ENCODE measurements at regions not wholly inside any gene's neighbourhood (a gene's known extent, or its start where the extent isn't known, plus 50 kb on each side); places are given as distances from the start of the nearest gene placed in this dataset.
"Not testable (repeated sequence)": the region's sequence is repeated elsewhere in the genome, so short reads cannot be mapped to it uniquely, and the experiment has no call there.

DNA sequence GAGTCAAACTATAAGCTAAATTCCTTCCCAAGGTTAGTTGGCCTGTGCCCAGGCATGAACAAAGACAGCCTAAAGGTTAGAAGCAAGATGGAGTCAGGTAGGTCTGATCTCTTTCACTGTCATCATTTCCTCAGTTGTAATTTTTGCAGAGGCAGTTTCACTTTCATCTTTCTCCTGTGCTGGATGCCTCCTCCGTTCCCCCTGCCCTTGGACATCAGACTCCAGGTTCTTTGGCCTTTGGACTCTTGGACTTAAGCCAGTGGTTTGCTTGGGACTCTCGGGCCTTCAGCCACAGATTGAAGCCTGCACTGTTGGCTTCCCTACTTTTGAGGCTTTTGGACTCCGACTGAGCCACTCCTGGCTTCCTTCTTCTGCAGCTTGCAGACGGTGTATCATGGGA, 4013.8 kb upstream of the TPTE start:
- not testable (repeated sequence) for H3K4me1 ChIP-seq (ENCODE audit: insufficient read depth, low read length); H3K9me3 ChIP-seq (ENCODE audit: low read depth, low read length); H3K4me3 ChIP-seq (ENCODE audit: low read length); H3K27me3 ChIP-seq (ENCODE audit: insufficient read depth, low read length)

DNA sequence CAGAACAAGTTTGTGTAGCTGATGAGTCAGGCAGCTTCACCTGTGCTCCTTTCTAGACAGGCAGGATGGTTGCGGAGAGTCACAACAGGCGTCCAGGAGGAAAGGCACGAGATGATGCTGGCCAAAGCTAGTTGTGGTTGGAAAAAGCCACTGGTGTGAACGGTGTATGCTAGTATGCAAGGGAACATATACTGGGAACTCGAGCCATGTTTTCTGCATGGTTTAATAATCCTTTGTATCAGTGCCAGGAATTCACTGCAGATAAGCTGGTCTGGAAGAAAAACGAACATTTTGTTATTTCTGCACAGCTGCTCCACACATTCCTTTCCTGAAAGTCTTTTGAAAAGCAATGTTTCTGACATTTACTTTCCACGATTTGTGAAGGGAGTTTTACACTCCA, 3999.6 kb upstream of the TPTE start:
- not testable (repeated sequence) for H3K4me3 ChIP-seq (ENCODE audit: low read length); H3K4me1 ChIP-seq (ENCODE audit: insufficient read depth, low read length); H3K9me3 ChIP-seq (ENCODE audit: low read depth, low read length); H3K27me3 ChIP-seq (ENCODE audit: insufficient read depth, low read length)

GRCh38 chr21:6526213-6526612, 3995.2 kb upstream of the TPTE start:
- not testable (repeated sequence) for H3K4me1 ChIP-seq (ENCODE audit: insufficient read depth, low read length); H3K27me3 ChIP-seq (ENCODE audit: insufficient read depth, low read length); H3K9me3 ChIP-seq (ENCODE audit: low read depth, low read length); H3K4me3 ChIP-seq (ENCODE audit: low read length)

DNA sequence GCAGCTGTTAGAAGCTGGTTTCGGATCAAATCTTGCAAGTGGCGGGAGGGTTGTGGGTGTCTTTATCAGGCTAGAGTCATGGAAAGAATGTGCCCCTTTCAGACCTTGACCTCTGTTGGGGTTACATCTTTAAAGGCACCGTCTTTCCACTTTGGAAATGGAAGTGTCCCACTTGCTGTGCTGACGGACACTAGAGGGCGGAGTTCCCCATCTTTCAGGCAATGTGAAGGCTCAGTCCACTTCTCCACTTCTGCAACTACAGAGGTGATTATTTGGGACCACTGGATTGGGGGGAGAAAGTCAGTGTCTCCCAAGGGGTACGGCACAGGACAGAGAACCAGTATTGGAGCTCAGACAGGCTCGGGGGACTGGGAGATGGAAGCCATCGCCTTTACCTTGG, 3990.7 kb upstream of the TPTE start:
- H3K4me1 ChIP-seq (ENCODE audit: insufficient read depth, low read length); H3K27me3 ChIP-seq (ENCODE audit: insufficient read depth, low read length); H3K9me3 ChIP-seq (ENCODE audit: low read depth, low read length); H3K4me3 ChIP-seq (ENCODE audit: low read length): not testable (repeated sequence)

DNA sequence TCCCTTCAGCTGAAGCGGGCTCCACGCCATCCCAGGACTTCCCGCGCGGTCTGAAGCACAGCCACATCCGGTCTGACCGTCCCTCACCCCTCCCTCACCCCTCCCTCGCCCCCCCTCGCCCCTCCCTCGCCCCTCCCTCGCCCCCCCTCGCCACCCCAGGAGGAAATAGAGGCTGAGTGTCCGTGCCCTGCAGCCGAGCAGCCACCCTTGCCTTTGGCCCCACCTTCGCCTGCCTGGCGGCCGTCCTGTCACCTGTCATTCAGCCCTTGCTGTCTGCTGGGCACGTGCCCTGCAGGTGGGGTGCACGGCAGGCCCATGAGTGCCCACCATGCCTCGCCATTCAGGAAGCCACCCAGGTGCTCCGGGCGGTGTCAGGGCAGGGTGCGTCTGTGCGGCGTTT, 3988.1 kb upstream of the TPTE start:
- H3K9me3 ChIP-seq (ENCODE audit: low read depth, low read length); H3K4me1 ChIP-seq (ENCODE audit: insufficient read depth, low read length); H3K4me3 ChIP-seq (ENCODE audit: low read length): not testable (repeated sequence)

DNA sequence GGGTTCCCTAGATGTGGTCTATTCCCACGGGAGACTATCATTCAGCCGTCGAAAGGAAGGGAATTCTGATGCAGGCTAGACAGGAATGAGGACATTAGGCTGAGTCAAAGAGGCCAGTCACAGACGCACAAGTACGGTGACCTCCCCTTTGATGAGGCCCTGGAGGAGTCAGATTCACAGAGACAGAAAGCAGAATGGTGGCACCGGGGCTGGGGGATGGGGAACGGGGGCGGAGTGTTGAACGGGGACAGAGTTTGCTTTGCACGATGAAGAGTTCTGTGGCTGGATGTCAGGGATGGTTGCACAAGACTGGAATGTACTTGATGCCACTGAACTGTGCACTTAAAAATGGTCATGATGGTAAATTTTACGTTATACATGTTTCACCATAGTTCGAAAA, 3983.1 kb upstream of the TPTE start:
- not testable (repeated sequence) for H3K4me3 ChIP-seq (ENCODE audit: low read length); H3K4me1 ChIP-seq (ENCODE audit: insufficient read depth, low read length); H3K27me3 ChIP-seq (ENCODE audit: insufficient read depth, low read length); H3K9me3 ChIP-seq (ENCODE audit: low read depth, low read length)

More for the DNA sequence above, 3988.1 kb upstream of the TPTE start:
- not testable (repeated sequence) for H3K27me3 ChIP-seq (ENCODE audit: insufficient read depth, low read length)

DNA sequence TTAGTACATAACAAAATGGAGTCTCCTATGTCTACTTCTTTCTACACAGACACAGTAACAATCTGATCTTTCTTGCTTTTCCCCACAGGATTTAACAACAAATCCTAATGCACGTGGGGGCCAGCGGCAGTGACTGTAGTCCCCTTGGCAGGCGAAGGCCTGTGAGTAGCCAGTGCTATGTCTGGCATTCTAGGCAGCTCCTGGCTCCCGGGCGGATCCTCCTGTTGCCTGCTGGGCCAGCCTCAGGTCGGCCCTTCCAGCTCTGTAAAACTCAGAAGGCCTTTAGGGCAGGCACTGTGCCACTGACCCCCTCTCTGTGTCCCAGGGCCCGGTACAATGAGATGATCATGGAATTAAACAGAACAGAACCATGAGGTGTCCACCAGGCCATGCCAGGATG, 3981.7 kb upstream of the TPTE start:
- not testable (repeated sequence) for H3K27me3 ChIP-seq (ENCODE audit: insufficient read depth, low read length); H3K4me1 ChIP-seq (ENCODE audit: insufficient read depth, low read length); H3K9me3 ChIP-seq (ENCODE audit: low read depth, low read length); H3K4me3 ChIP-seq (ENCODE audit: low read length)

DNA sequence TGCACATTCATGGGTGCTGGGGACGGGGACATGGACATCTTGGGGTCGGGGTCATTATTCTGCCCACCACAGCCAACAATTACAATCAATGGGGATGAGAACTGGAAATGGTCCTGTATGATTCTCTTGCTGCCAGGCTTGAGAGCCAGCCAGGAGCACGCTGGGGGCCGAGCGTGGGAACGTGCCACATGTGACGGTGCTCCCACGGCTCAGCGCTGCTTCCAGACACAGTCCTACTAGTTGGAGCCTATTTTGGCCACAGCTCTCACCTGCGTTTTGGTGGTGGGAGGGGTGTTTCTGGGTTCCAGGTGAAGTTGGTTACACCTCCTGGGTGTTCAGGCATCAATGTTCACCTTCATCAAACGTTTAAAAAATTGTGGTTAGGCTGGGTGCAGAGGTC, 3980.3 kb upstream of the TPTE start:
- H3K4me3 ChIP-seq (ENCODE audit: low read length); H3K4me1 ChIP-seq (ENCODE audit: insufficient read depth, low read length); H3K9me3 ChIP-seq (ENCODE audit: low read depth, low read length); H3K27me3 ChIP-seq (ENCODE audit: insufficient read depth, low read length): not testable (repeated sequence)

DNA sequence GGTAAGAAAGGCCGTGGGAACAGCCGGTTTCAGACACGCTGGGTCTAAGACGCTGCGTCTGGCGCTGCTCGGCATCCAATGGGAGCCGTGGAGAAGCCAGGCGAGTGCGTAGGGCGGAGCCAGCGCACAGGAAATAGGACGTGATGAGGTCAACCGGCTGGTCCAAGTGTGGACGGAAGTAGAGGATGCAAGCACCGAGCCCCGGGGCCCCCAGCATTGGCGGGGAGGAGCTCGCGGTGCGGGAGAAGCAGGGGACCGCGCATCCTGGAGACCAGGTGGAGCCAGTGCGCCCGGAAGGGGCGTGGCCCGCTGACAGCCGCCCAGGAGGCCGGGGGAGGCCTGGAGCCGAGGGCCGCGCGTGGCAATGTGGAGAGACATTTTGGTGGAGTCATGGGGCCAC, 3976.1 kb upstream of the TPTE start:
- H3K9me3 ChIP-seq (ENCODE audit: low read depth, low read length); H3K4me3 ChIP-seq (ENCODE audit: low read length); H3K4me1 ChIP-seq (ENCODE audit: insufficient read depth, low read length); H3K27me3 ChIP-seq (ENCODE audit: insufficient read depth, low read length): not testable (repeated sequence)

DNA sequence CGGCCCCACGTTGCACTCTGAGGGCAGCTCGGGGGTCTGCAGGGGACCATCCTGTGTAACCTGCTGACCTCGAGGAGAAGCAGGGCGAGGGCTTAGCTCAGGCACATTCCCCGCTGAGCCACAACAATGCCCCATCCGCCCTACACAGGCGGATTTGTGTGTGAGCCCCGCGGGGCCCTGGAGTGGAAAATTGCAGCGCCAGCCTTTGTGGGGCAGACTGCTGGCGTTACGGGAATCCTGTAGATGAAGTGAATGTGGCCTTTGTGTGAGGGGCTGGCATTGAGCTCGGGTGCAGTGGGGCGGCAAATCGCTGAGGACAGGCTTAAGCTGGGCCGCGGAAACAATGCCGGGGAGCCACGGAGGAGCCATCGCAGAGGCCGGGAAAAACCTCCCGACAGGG, 3970.3 kb upstream of the TPTE start:
- not testable (repeated sequence) for H3K9me3 ChIP-seq (ENCODE audit: low read depth, low read length); H3K27me3 ChIP-seq (ENCODE audit: insufficient read depth, low read length); H3K4me3 ChIP-seq (ENCODE audit: low read length); H3K4me1 ChIP-seq (ENCODE audit: insufficient read depth, low read length)

DNA sequence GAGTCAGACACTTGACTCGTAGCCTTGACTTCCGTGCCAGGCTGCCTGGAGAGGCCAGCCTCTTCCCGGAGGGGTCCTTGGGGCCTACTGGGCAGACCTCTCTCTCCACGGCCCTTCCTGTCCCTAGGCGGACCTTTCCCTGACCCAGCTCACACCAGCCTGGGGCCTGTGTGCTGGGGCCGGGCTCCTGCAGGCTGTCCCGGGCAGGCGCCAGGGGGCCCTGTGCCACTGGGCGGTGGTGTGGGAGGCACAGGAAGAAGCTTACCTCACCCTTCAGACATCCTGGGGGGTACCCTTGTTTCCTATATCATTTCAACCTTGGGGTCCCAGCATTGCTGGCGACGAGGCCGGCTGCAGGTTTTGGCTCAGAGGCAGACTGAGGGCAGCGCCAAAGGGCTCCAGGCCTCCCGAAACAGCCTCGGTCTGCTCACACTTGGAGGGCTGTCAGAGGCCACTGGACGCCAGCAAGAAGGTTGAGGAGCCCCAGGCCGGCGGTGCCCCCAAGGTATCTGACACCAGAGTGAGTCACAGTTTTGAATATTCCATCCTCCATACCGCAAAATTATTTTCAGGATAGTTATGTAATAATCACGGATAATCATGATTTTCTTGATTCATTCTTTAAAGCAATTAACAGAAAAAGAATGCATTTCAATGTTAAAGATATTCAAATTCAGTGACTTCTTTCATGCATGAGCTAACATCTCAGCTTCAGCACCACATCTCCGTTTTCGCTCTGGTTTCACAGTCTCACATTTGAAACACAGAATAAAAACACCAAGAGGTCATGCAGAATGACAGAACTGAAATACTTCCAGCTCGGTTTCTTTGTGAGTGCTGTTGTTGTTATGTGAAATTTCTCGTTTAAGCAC, 3967.6 kb upstream of the TPTE start:
- H3K27me3 ChIP-seq (ENCODE audit: insufficient read depth, low read length); H3K4me1 ChIP-seq (ENCODE audit: insufficient read depth, low read length); H3K4me3 ChIP-seq (ENCODE audit: low read length); H3K9me3 ChIP-seq (ENCODE audit: low read depth, low read length): not testable (repeated sequence)

DNA sequence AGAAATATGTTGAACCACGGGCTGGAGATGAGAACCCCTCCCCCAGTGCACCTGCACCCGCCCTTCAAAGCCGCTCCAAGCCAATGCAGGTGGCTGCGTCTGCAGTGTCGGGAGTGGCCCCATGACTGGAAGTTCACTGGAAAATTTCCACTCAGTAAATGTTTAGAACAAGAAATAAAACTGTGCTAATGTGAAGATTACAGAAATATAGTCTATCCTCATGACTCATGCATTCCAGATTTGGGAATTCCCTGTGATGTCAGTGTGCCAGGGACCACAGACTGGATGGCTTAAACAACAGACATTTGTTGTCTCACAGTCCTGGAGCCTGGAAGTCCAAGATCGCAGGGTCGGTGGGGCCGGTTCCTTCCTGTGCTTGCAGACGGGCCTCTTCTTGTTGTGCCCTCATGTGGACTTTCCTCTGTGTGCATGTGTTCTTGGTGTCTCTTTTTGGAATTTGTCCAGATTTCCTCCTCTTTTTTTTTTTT, 3967.0 kb upstream of the TPTE start:
- H3K27me3 ChIP-seq (ENCODE audit: insufficient read depth, low read length); H3K4me3 ChIP-seq (ENCODE audit: low read length); H3K4me1 ChIP-seq (ENCODE audit: insufficient read depth, low read length); H3K9me3 ChIP-seq (ENCODE audit: low read depth, low read length): not testable (repeated sequence)

DNA sequence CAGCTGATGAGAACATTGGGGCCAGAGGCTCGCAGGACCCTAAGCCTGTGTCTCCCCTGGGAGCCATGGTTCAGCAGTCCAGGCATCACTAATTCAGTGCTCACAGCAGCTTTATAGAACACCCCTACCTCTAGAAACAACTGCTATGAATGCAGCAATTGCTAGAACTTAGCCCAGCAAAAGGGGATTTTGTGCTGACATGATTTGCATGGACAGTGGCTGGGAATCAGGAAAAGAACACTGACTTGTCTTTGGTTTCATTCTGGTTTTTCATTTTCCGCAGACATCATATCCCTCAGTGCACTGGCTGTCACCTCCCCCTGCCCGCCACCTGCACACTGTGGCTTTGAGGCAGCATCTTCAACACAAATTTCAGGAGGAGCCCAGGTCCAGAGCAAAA, 3964.9 kb upstream of the TPTE start:
- H3K4me3 ChIP-seq (ENCODE audit: low read length); H3K4me1 ChIP-seq (ENCODE audit: insufficient read depth, low read length); H3K9me3 ChIP-seq (ENCODE audit: low read depth, low read length); H3K27me3 ChIP-seq (ENCODE audit: insufficient read depth, low read length): not testable (repeated sequence)

- not testable (repeated sequence) for H3K4me1 ChIP-seq (ENCODE audit: insufficient read depth, low read length)
These were observed 3964.0 kb upstream of the TPTE start for GRCh38 chr21:6557415-6557814.

DNA sequence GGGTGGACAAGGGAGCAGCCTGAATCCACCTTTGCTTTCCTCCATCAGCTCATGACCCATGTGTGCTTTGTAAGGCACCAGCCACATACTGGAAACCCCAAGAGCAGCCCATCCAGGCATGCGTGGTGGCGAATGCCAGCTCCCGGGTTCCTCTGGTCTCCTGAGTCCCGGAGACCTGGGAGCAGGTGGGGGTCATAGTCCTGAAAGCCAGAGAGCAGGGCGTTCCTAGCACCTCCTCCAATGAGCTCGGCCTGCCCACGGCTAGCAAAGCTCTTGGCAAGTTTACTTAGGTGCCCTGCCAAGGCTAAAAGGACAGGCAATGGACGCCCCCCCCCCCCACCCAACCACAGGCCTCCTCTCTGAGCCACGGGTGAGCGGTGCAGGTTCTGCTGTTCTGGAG, 3960.2 kb upstream of the TPTE start:
- not testable (repeated sequence) for H3K4me3 ChIP-seq (ENCODE audit: low read length); H3K27me3 ChIP-seq (ENCODE audit: insufficient read depth, low read length); H3K9me3 ChIP-seq (ENCODE audit: low read depth, low read length); H3K4me1 ChIP-seq (ENCODE audit: insufficient read depth, low read length)

More at GRCh38 chr21:6557415-6557814, 3964.0 kb upstream of the TPTE start:
- H3K9me3 ChIP-seq (ENCODE audit: low read depth, low read length); H3K27me3 ChIP-seq (ENCODE audit: insufficient read depth, low read length); H3K4me3 ChIP-seq (ENCODE audit: low read length): not testable (repeated sequence)

- not testable (repeated sequence) for H3K4me1 ChIP-seq (ENCODE audit: insufficient read depth, low read length); H3K27me3 ChIP-seq (ENCODE audit: insufficient read depth, low read length); H3K4me3 ChIP-seq (ENCODE audit: low read length); H3K9me3 ChIP-seq (ENCODE audit: low read depth, low read length)
These were observed 3959.8 kb upstream of the TPTE start for GRCh38 chr21:6561578-6561977.

Data from mononuclear cell (primary cell).